HEK293 (cell line): ENCODE measurements at regions not wholly inside any gene's neighbourhood (a gene's known extent, or its start where the extent isn't known, plus 50 kb on each side); places are given as distances from the start of the nearest gene placed in this dataset.

ENCODE experiments used
- CTCF ChIA-PET: fragments of 350-600 bp; formaldehyde crosslinking; extraction: SDS; loops from one replicate; lab custom pipeline; 2021; ENCODE audit warnings: antibody characterized with exemption; lab: Yijun Ruan, JAX
- POLR2A ChIA-PET: fragments of 300-600 bp; formaldehyde crosslinking; extraction: SDS; loops from one replicate; lab custom pipeline; 2020; ENCODE audit warnings: antibody characterized with exemption, inconsistent platforms; lab: Yijun Ruan, JAX
- H3K27ac ChIP-seq: fragments of 200-500 bp; sonication (Bioruptor generic); 2 replicates; pipeline ENCODE4 v1.5.1; 2014; ENCODE audit warnings: low read depth, low read length, control low read depth, inconsistent platforms; ENCODE audit errors: extremely low read depth
- H3K36me3 ChIP-seq, 2 experiments: fragments of 200-500 bp in 1 of 2; sonication (Bioruptor generic) in 1 of 2; 1 replicate in 1 of 2; 2 replicates in 1 of 2; pipeline ENCODE4 v1.5.1; 2014 to 2017; ENCODE audit warnings: inconsistent platforms in 2 of 2, low read length in 2 of 2; ENCODE audit not compliant: control insufficient read depth in 2 of 2, insufficient read depth in 1 of 2
- H3K4me1 ChIP-seq: fragments of 200-500 bp; sonication (Bioruptor generic); 2 replicates; pipeline ENCODE4 v1.5.1; 2014; ENCODE audit warnings: mild to moderate bottlenecking, low read length, inconsistent platforms; ENCODE audit not compliant: control insufficient read depth, insufficient read depth
- H3K4me3 ChIP-seq: 2 replicates; pipeline ENCODE4 v1.5.1; 2011; ENCODE audit warnings: low read depth, mild to moderate bottlenecking, control low read depth, low read length, moderate library complexity
- H3K9me3 ChIP-seq: fragments of 200-500 bp; sonication (Bioruptor generic); 2 replicates; pipeline ENCODE4 v1.5.1; 2014; ENCODE audit warnings: low read depth, low read length, inconsistent platforms; ENCODE audit not compliant: control insufficient read depth, insufficient read depth
- MYNN ChIP-seq: fragments of 450-650 bp; formaldehyde crosslinking; IDR thresholded peaks from 2 replicates; pipeline ENCODE4 v1.5.1; 2016; ENCODE audit warnings: missing biosample characterization, missing genetic modification characterization, borderline replicate concordance
- OVOL3 ChIP-seq: fragments of 450-650 bp; formaldehyde crosslinking; IDR thresholded peaks from 2 replicates; pipeline ENCODE4 v1.5.1; 2016; ENCODE audit warnings: missing biosample characterization, missing genetic modification characterization
- RBAK ChIP-seq: fragments of 450-650 bp; formaldehyde crosslinking; IDR thresholded peaks from 2 replicates; pipeline ENCODE4 v1.5.1; 2016; ENCODE audit warnings: missing biosample characterization, missing genetic modification characterization
- ZBTB17 ChIP-seq: fragments of 450-650 bp; formaldehyde crosslinking; IDR thresholded peaks from 2 replicates; pipeline ENCODE4 v1.5.1; 2016; ENCODE audit warnings: missing biosample characterization, missing genetic modification characterization
- ZBTB48 ChIP-seq: fragments of 450-650 bp; formaldehyde crosslinking; IDR thresholded peaks from 2 replicates; pipeline ENCODE4 v1.5.1; 2016; ENCODE audit warnings: missing biosample characterization, missing genetic modification characterization
- ZBTB8A ChIP-seq: fragments of 450-650 bp; formaldehyde crosslinking; IDR thresholded peaks from 2 replicates; pipeline ENCODE4 v1.5.1; 2016; ENCODE audit warnings: missing biosample characterization, missing genetic modification characterization
- ZFP3 ChIP-seq: fragments of 450-650 bp; formaldehyde crosslinking; IDR thresholded peaks from 2 replicates; pipeline ENCODE4 v1.5.1; 2016; ENCODE audit warnings: low read depth, missing biosample characterization, missing genetic modification characterization
- ZIC2 ChIP-seq: fragments of 450-650 bp; formaldehyde crosslinking; IDR thresholded peaks from 2 replicates; pipeline ENCODE4 v1.5.1; 2016; ENCODE audit warnings: missing biosample characterization, missing genetic modification characterization
- ZNF112 ChIP-seq: fragments of 450-650 bp; formaldehyde crosslinking; IDR thresholded peaks from 2 replicates; pipeline ENCODE4 v1.5.0; 2017; ENCODE audit warnings: missing biosample characterization, missing genetic modification characterization
- ZNF146 ChIP-seq: fragments of 450-650 bp; formaldehyde crosslinking; IDR thresholded peaks from 2 replicates; pipeline ENCODE4 v1.5.1; 2016; ENCODE audit warnings: missing biosample characterization, missing genetic modification characterization
- ZNF16 ChIP-seq: fragments of 450-650 bp; formaldehyde crosslinking; IDR thresholded peaks from 2 replicates; pipeline ENCODE4 v1.5.1; 2016; ENCODE audit warnings: low read depth, missing biosample characterization, missing genetic modification characterization
- ZNF2 ChIP-seq: fragments of 450-650 bp; formaldehyde crosslinking; IDR thresholded peaks from 2 replicates; pipeline ENCODE4 v1.5.1; 2016; ENCODE audit warnings: missing biosample characterization, missing genetic modification characterization
- ZNF202 ChIP-seq: fragments of 450-650 bp; formaldehyde crosslinking; IDR thresholded peaks from 2 replicates; pipeline ENCODE4 v1.5.1; 2016; ENCODE audit warnings: missing biosample characterization, missing genetic modification characterization, borderline replicate concordance
- ZNF239 ChIP-seq: fragments of 450-650 bp; formaldehyde crosslinking; IDR thresholded peaks from 2 replicates; pipeline ENCODE4 v1.5.1; 2016; ENCODE audit warnings: missing biosample characterization, missing genetic modification characterization
- ZNF24 ChIP-seq: fragments of 450-650 bp; formaldehyde crosslinking; IDR thresholded peaks from 2 replicates; pipeline ENCODE4 v1.5.1; 2016; ENCODE audit warnings: missing biosample characterization, missing genetic modification characterization
- ZNF521 ChIP-seq: fragments of 450-650 bp; formaldehyde crosslinking; IDR thresholded peaks from 2 replicates; pipeline ENCODE4 v1.5.1; 2017; ENCODE audit warnings: missing biosample characterization, mild to moderate bottlenecking, missing genetic modification characterization
- ZNF555 ChIP-seq: fragments of 450-650 bp; formaldehyde crosslinking; conservative IDR thresholded peaks from 2 replicates; pipeline ENCODE4 v1.5.1; 2017; ENCODE audit warnings: missing biosample characterization, mild to moderate bottlenecking, missing genetic modification characterization, inconsistent platforms
- ZNF585B ChIP-seq: fragments of 450-650 bp; formaldehyde crosslinking; IDR thresholded peaks from 2 replicates; pipeline ENCODE4 v1.5.1; 2016; ENCODE audit warnings: missing biosample characterization, missing genetic modification characterization
- ZNF600 ChIP-seq: fragments of 450-650 bp; formaldehyde crosslinking; IDR thresholded peaks from 2 replicates; pipeline ENCODE4 v1.5.1; 2016; ENCODE audit warnings: missing biosample characterization, missing genetic modification characterization
- ZNF624 ChIP-seq: fragments of 450-650 bp; formaldehyde crosslinking; IDR thresholded peaks from 2 replicates; pipeline ENCODE4 v1.5.1; 2017; ENCODE audit warnings: missing biosample characterization, missing genetic modification characterization
- ZNF707 ChIP-seq: fragments of 450-650 bp; formaldehyde crosslinking; IDR thresholded peaks from 2 replicates; pipeline ENCODE4 v1.5.1; 2016; ENCODE audit warnings: missing biosample characterization, missing genetic modification characterization
- ZNF768 ChIP-seq: fragments of 450-650 bp; formaldehyde crosslinking; IDR thresholded peaks from 2 replicates; pipeline ENCODE4 v1.5.1; 2018; ENCODE audit warnings: missing biosample characterization, mild to moderate bottlenecking, missing genetic modification characterization
- ZNF792 ChIP-seq: fragments of 450-650 bp; formaldehyde crosslinking; IDR thresholded peaks from 2 replicates; pipeline ENCODE4 v1.5.1; 2016; ENCODE audit warnings: missing biosample characterization, missing genetic modification characterization
- ZNF837 ChIP-seq: fragments of 450-650 bp; formaldehyde crosslinking; IDR thresholded peaks from 2 replicates; pipeline ENCODE4 v1.5.1; 2016; ENCODE audit warnings: missing biosample characterization, missing genetic modification characterization
- TF ChIP-seq, protein P1 (sequence below): fragments of 450-650 bp; formaldehyde crosslinking; conservative IDR thresholded peaks from 2 replicates; pipeline ENCODE4 v1.5.1; 2016; ENCODE audit warnings: low read depth, missing biosample characterization, missing genetic modification characterization
- TF ChIP-seq, protein P2 (sequence below): fragments of 450-650 bp; formaldehyde crosslinking; IDR thresholded peaks from 2 replicates; pipeline ENCODE4 v1.5.1; 2017; ENCODE audit warnings: missing biosample characterization, missing genetic modification characterization
- TF ChIP-seq, protein P3 (sequence below): fragments of 450-650 bp; formaldehyde crosslinking; IDR thresholded peaks from 2 replicates; pipeline ENCODE4 v1.5.1; 2016; ENCODE audit warnings: missing biosample characterization, missing genetic modification characterization
- TF ChIP-seq, protein P4 (sequence below): fragments of 450-650 bp; formaldehyde crosslinking; IDR thresholded peaks from 2 replicates; pipeline ENCODE4 v1.5.1; 2016; ENCODE audit warnings: missing biosample characterization, missing genetic modification characterization

DNA sequence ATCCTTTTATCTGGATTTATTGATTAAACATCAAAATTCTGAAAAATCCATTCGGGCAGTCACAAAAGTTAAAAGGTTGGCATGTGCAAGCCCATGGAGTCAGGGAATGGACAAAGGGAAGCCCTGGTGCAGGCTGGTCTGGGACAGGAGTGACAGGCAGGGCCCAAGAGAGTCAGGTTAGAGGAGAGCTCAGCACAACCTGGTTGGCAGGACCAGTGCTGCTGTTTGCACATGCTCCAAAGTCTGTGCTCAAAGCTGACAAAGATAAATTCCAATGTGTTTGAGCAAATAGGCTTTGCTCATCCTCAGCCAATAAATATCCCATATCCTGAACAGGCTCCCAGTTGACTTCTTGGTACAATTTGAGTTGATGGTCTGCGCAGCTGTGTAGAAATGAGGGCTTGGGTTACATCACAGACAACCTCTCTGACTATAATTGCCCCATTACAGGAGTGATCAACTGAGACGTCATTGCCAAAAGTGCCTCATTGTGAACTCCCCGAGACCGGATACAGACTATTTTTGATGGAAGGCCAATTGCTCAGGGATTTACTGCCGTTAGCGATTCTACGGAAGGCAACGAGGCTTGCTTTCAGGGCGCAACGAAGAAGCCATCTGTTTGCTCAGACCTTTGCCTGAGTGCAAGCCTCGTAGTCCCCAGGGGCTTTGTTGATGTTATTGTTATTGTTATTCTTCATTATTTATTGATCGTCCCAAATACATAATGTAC, 1008.1 kb upstream of the TENM3 start:
- no peaks in the 10 kb centered on the region for H3K4me1 ChIP-seq
- TF ChIP-seq, protein P1, sequence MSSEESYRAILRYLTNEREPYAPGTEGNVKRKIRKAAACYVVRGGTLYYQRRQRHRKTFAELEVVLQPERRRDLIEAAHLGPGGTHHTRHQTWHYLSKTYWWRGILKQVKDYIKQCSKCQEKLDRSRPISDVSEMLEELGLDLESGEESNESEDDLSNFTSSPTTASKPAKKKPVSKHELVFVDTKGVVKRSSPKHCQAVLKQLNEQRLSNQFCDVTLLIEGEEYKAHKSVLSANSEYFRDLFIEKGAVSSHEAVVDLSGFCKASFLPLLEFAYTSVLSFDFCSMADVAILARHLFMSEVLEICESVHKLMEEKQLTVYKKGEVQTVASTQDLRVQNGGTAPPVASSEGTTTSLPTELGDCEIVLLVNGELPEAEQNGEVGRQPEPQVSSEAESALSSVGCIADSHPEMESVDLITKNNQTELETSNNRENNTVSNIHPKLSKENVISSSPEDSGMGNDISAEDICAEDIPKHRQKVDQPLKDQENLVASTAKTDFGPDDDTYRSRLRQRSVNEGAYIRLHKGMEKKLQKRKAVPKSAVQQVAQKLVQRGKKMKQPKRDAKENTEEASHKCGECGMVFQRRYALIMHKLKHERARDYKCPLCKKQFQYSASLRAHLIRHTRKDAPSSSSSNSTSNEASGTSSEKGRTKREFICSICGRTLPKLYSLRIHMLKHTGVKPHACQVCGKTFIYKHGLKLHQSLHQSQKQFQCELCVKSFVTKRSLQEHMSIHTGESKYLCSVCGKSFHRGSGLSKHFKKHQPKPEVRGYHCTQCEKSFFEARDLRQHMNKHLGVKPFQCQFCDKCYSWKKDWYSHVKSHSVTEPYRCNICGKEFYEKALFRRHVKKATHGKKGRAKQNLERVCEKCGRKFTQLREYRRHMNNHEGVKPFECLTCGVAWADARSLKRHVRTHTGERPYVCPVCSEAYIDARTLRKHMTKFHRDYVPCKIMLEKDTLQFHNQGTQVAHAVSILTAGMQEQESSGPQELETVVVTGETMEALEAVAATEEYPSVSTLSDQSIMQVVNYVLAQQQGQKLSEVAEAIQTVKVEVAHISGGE (tag by site-specific recombination), result no peak
- TF ChIP-seq ZNF624, result no peak
- no peak for TF ChIP-seq ZNF837 (tag by site-specific recombination)
- no peak for TF ChIP-seq ZNF792
- no peak for TF ChIP-seq ZNF112 (tag by site-specific recombination)
- no peak for TF ChIP-seq ZBTB8A (tag by site-specific recombination)
- TF ChIP-seq, protein P2, sequence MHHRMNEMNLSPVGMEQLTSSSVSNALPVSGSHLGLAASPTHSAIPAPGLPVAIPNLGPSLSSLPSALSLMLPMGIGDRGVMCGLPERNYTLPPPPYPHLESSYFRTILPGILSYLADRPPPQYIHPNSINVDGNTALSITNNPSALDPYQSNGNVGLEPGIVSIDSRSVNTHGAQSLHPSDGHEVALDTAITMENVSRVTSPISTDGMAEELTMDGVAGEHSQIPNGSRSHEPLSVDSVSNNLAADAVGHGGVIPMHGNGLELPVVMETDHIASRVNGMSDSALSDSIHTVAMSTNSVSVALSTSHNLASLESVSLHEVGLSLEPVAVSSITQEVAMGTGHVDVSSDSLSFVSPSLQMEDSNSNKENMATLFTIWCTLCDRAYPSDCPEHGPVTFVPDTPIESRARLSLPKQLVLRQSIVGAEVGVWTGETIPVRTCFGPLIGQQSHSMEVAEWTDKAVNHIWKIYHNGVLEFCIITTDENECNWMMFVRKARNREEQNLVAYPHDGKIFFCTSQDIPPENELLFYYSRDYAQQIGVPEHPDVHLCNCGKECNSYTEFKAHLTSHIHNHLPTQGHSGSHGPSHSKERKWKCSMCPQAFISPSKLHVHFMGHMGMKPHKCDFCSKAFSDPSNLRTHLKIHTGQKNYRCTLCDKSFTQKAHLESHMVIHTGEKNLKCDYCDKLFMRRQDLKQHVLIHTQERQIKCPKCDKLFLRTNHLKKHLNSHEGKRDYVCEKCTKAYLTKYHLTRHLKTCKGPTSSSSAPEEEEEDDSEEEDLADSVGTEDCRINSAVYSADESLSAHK (tag by site-specific recombination), result no peak
- no peak for TF ChIP-seq ZNF768 (tag by site-specific recombination)
- no peak for TF ChIP-seq ZNF600
- no peak for TF ChIP-seq ZNF707 (tag by site-specific recombination)
- TF ChIP-seq ZBTB48, result no peak
- TF ChIP-seq, protein P3, sequence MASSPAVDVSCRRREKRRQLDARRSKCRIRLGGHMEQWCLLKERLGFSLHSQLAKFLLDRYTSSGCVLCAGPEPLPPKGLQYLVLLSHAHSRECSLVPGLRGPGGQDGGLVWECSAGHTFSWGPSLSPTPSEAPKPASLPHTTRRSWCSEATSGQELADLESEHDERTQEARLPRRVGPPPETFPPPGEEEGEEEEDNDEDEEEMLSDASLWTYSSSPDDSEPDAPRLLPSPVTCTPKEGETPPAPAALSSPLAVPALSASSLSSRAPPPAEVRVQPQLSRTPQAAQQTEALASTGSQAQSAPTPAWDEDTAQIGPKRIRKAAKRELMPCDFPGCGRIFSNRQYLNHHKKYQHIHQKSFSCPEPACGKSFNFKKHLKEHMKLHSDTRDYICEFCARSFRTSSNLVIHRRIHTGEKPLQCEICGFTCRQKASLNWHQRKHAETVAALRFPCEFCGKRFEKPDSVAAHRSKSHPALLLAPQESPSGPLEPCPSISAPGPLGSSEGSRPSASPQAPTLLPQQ (tag by site-specific recombination), result no peak
- TF ChIP-seq MYNN (tag by site-specific recombination), result no peak
- no peak for TF ChIP-seq ZFP3 (tag by site-specific recombination)
- no peak for TF ChIP-seq ZNF24
- TF ChIP-seq ZNF555 (tag by site-specific recombination), result no peak
- no peak for TF ChIP-seq ZNF521 (tag by site-specific recombination)
- TF ChIP-seq ZIC2 (tag by site-specific recombination), result no peak
- ChIA-PET POLR2A (no interaction called here), CTCF (no interaction called here)
- no peaks in the 10 kb centered on the region for H3K36me3 ChIP-seq
- H3K4me3 ChIP-seq, result no peak overlapping the region
- H3K27ac ChIP-seq, result no peak overlapping the region
- H3K9me3 ChIP-seq, result no peaks in the 10 kb centered on the region

DNA sequence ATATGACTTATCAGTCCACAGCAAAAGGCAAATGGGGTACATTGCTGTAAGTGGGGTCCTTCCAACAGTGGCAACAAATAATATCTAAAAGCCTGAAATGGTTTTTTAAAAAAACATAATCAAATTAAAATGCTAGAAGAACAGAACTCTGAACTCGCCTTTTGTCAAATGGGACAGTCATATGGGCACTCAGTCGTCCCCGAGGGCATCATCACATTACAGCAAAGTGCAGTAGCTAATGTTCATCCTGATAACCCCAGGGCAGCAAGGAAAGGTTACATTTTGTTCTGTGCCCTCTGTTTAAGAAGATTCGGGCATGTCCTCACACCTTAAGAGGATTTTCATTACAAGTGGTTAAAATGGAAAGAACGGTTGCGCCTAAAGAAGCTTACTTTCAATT, 997.9 kb upstream of the TENM3 start:
- Histone ChIP-seq H3K9me3 (no peaks in the 10 kb centered on the region), H3K4me1 (no peaks in the 10 kb centered on the region), H3K27ac (no peak overlapping the region), H3K36me3 (no peaks in the 10 kb centered on the region), H3K4me3 (no peak overlapping the region)
- CTCF ChIA-PET, result no interaction called here
- POLR2A ChIA-PET, result no interaction called here
- TF ChIP-seq, protein P3 (tag by site-specific recombination), result no peak
- TF ChIP-seq ZNF16 (tag by site-specific recombination), result no peak
- no peak for TF ChIP-seq ZNF2 (tag by site-specific recombination)
- TF ChIP-seq RBAK (tag by site-specific recombination), result no peak
- TF ChIP-seq ZBTB17, result no peak
- TF ChIP-seq ZBTB48, result no peak
- no peak for TF ChIP-seq ZNF239 (tag by site-specific recombination)
- no peak for TF ChIP-seq ZNF585B (tag by site-specific recombination)
- TF ChIP-seq ZNF202 (tag by site-specific recombination), result no peak
- no peak for TF ChIP-seq OVOL3 (tag by site-specific recombination)
- no peak for TF ChIP-seq ZNF146 (tag by site-specific recombination)
- TF ChIP-seq, protein P4, sequence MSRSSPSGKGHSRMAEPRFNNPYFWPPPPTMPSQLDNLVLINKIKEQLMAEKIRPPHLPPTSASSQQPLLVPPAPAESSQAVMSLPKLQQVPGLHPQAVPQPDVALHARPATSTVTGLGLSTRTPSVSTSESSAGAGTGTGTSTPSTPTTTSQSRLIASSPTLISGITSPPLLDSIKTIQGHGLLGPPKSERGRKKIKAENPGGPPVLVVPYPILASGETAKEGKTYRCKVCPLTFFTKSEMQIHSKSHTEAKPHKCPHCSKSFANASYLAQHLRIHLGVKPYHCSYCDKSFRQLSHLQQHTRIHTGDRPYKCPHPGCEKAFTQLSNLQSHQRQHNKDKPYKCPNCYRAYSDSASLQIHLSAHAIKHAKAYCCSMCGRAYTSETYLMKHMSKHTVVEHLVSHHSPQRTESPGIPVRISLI (tag by site-specific recombination), result no peak
